GM21737 (cell line): ENCODE measurements at regions not wholly inside any gene's neighbourhood (a gene's known extent, or its start where the extent isn't known, plus 50 kb on each side); places are given as distances from the start of the nearest gene placed in this dataset.

Experiments used
- ATAC-seq: cut with Tn5 transposase; IDR thresholded peaks from one replicate; pipeline ENCODE4 v1.9.1; 2021; ENCODE audit warnings: mild to moderate bottlenecking, moderate library complexity; ENCODE audit not compliant: unreplicated experiment

GRCh38 chr12:84807249-84807648 is 105.3 kb downstream of the SLC6A15 start:
- ATAC-seq, result no peak

GRCh38 chr12:84805474-84805858 is 107.1 kb downstream of the SLC6A15 start:
- ATAC-seq, result no peak

- ATAC-seq, result no peak
These were observed 107.7 kb downstream of the SLC6A15 start for GRCh38 chr12:84804691-84805473.

GRCh38 chr12:84803661-84804060 is 108.9 kb downstream of the SLC6A15 start:
- no peak for ATAC-seq

- ATAC-seq, result no peak
These were observed 110.4 kb downstream of the SLC6A15 start for GRCh38 chr12:84802161-84802560.

- no peak for ATAC-seq
These were observed 118.8 kb downstream of the SLC6A15 start for GRCh38 chr12:84793558-84794367.

- ATAC-seq, result no peak
These were observed 121.2 kb downstream of the SLC6A15 start for GRCh38 chr12:84791444-84791843.

GRCh38 chr12:84789184-84789583 is 123.4 kb downstream of the SLC6A15 start:
- ATAC-seq, result no peak

- no peak for ATAC-seq
These were observed 125.3 kb downstream of the SLC6A15 start for GRCh38 chr12:84787253-84787652.

- ATAC-seq, result no peak
These were observed 126.0 kb downstream of the SLC6A15 start for GRCh38 chr12:84786622-84787021.

GRCh38 chr12:84785951-84786350 is 126.6 kb downstream of the SLC6A15 start:
- ATAC-seq, result no peak

GRCh38 chr12:84785281-84785680 is 127.3 kb downstream of the SLC6A15 start:
- ATAC-seq, result no peak

- ATAC-seq, result no peak
These were observed 133.4 kb downstream of the SLC6A15 start for GRCh38 chr12:84779169-84779568.

GRCh38 chr12:84772281-84772680 is 140.3 kb downstream of the SLC6A15 start:
- no peak for ATAC-seq

GRCh38 chr12:84767079-84767478 is 145.5 kb downstream of the SLC6A15 start:
- ATAC-seq, result no peak

- no peak for ATAC-seq
These were observed 146.2 kb downstream of the SLC6A15 start for GRCh38 chr12:84766375-84766774.

GRCh38 chr12:84764001-84764400 is 148.6 kb downstream of the SLC6A15 start:
- no peak for ATAC-seq

- ATAC-seq, result no peak
These were observed 149.5 kb downstream of the SLC6A15 start for GRCh38 chr12:84763107-84763506.

- no peak for ATAC-seq
These were observed 152.3 kb downstream of the SLC6A15 start for GRCh38 chr12:84760091-84760865.

GRCh38 chr12:84757978-84758377 is 154.6 kb downstream of the SLC6A15 start:
- ATAC-seq, result no peak

GRCh38 chr12:84756961-84757360 is 155.6 kb downstream of the SLC6A15 start:
- no peak for ATAC-seq
